ENCODE measurements at regions not wholly inside any gene's neighbourhood (a gene's known extent, or its start where the extent isn't known, plus 50 kb on each side); places are given as distances from the start of the nearest gene placed in this dataset.

DNA sequence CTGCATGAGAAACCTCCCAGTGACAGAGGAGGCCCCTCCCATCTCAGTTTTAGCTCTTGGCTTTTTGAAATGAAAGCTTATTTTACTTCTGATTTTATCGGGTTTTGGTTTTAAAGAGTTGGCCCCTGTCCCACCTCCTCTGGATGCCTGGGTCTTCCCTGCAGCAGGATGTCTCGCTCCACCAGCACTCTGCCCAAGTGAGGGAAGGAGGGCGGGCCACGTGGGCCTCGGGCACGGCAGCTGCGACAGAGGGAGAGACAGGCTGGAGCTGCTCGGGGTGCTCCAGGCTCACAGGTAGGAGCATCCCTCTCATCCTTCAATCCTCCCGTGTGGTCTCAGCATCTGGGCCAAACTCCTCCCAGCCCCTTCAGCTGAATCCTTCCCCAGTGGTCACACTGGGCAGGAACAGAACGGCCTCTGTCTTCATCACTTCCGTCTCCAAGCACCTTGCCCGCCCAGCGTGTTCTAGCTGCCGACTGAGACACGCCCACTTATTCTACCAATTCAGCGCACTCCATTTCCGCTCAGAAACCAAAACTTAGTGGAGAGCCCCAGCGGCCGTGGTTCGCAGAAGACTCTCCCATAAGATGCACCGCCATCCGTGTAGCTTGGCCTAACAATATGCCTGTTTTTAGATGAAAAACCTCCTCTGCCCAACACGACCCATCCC, 222.9 kb downstream of the GLRX3 start:
- H3K4me3 Mint-ChIP-seq: no peak overlapping the region
- no peak overlapping the region for H3K27ac Mint-ChIP-seq
- H3K36me3 Mint-ChIP-seq: no peaks in the 10 kb centered on the region
- POLR2A ChIA-PET: no interaction called here
- intact Hi-C loops (cut with micrococcal nuclease): no loop called here
- Histone ChIP-seq H3K9me3 (ENCODE audit: control insufficient read depth in 2 of 3, low read length in 3 of 3) (no peaks in the 10 kb centered on the region), H3K27ac (ENCODE audit: low read depth, low read length) (no peak overlapping the region), H3K27me3 (ENCODE audit: control insufficient read depth in 2 of 2, insufficient read depth in 2 of 2, low read length in 2 of 2) (no peaks in the 10 kb centered on the region), H3K4me3 (ENCODE audit: low read length) (no peak overlapping the region), H3K4me1 (ENCODE audit: control insufficient read depth in 2 of 2, insufficient read depth in 2 of 2, low read length in 2 of 2) (no peaks in the 10 kb centered on the region), H3K36me3 (ENCODE audit: control insufficient read depth in 2 of 3, insufficient read depth in 3 of 3, low read length in 3 of 3) (no peaks in the 10 kb centered on the region)
- ATAC-seq (no peak), DNase-seq (no peak)
- H3K9me3 Mint-ChIP-seq: peaks cover 0 to 5% (median 0%) of the 10 kb centered on the region in 11 donors
- CTCF ChIA-PET: no interaction called here
- peaks cover 0 to 7% (median 5%) of the 10 kb centered on the region in 5 donors for H3K27me3 Mint-ChIP-seq
- no peaks in the 10 kb centered on the region for H3K4me1 Mint-ChIP-seq

- H3K4me3 Mint-ChIP-seq: no peak overlapping the region
- POLR2A ChIA-PET: no interaction called here
- CTCF ChIA-PET: no interaction called here
- no peaks in the 10 kb centered on the region for H3K36me3 Mint-ChIP-seq
- no peak overlapping the region for H3K4me3 ChIP-seq (ENCODE audit: low read length)
- intact Hi-C loops (cut with micrococcal nuclease): no loop called here
- peaks cover 0 to 7% (median 1%) of the 10 kb centered on the region in 5 donors for H3K27me3 Mint-ChIP-seq
- DNase-seq (no peak), ATAC-seq (no peak)
- H3K4me1 Mint-ChIP-seq: no peaks in the 10 kb centered on the region
- H3K27ac Mint-ChIP-seq: no peak overlapping the region
- H3K27me3 ChIP-seq (ENCODE audit: control insufficient read depth in 2 of 2, insufficient read depth in 2 of 2, low read length in 2 of 2): no peaks in the 10 kb centered on the region
- no peaks in the 10 kb centered on the region for H3K4me1 ChIP-seq (ENCODE audit: control insufficient read depth in 2 of 2, insufficient read depth in 2 of 2, low read length in 2 of 2)
- no peaks in the 10 kb centered on the region for H3K36me3 ChIP-seq (ENCODE audit: control insufficient read depth in 2 of 3, insufficient read depth in 3 of 3, low read length in 3 of 3)
- H3K9me3 ChIP-seq (ENCODE audit: control insufficient read depth in 2 of 3, low read length in 3 of 3): no peaks in the 10 kb centered on the region
- no peak overlapping the region for H3K27ac ChIP-seq (ENCODE audit: low read depth, low read length)
- H3K9me3 Mint-ChIP-seq: peaks cover 0 to 6% (median 0%) of the 10 kb centered on the region in 11 donors
Observed at GRCh38 chr10:130359711-130360110, 223.5 kb downstream of the GLRX3 start.

GRCh38 chr10:130360826-130361311, 224.7 kb downstream of the GLRX3 start:
- Mint-ChIP-seq H3K27me3 (peaks cover 0 to 5% (median 0%) of the 10 kb centered on the region in 5 donors), H3K4me1 (no peaks in the 10 kb centered on the region), H3K27ac (no peak overlapping the region), H3K4me3 (no peak overlapping the region), H3K36me3 (no peaks in the 10 kb centered on the region), H3K9me3 (peaks cover 0 to 6% (median 0%) of the 10 kb centered on the region in 11 donors)
- H3K27me3 ChIP-seq (ENCODE audit: control insufficient read depth in 2 of 2, insufficient read depth in 2 of 2, low read length in 2 of 2): no peaks in the 10 kb centered on the region
- ChIA-PET POLR2A (no interaction called here), CTCF (no interaction called here)
- ATAC-seq: no peak
- no peak overlapping the region for H3K4me3 ChIP-seq (ENCODE audit: low read length)
- intact Hi-C loops (cut with micrococcal nuclease): no loop called here
- no peak overlapping the region for H3K27ac ChIP-seq (ENCODE audit: low read depth, low read length)
- no peaks in the 10 kb centered on the region for H3K36me3 ChIP-seq (ENCODE audit: control insufficient read depth in 2 of 3, insufficient read depth in 3 of 3, low read length in 3 of 3)
- no peaks in the 10 kb centered on the region for H3K4me1 ChIP-seq (ENCODE audit: control insufficient read depth in 2 of 2, insufficient read depth in 2 of 2, low read length in 2 of 2)
- no peaks in the 10 kb centered on the region for H3K9me3 ChIP-seq (ENCODE audit: control insufficient read depth in 2 of 3, low read length in 3 of 3)
- no peak for DNase-seq

GRCh38 chr10:130361351-130362105, 225.3 kb downstream of the GLRX3 start:
- H3K9me3 Mint-ChIP-seq: peaks cover 0 to 6% (median 0%) of the 10 kb centered on the region in 11 donors
- no peaks in the 10 kb centered on the region for H3K4me1 ChIP-seq (ENCODE audit: control insufficient read depth in 2 of 2, insufficient read depth in 2 of 2, low read length in 2 of 2)
- H3K36me3 Mint-ChIP-seq: no peaks in the 10 kb centered on the region
- DNase-seq: no peak
- no peak for ATAC-seq
- peaks cover 0 to 5% (median 0%) of the 10 kb centered on the region in 5 donors for H3K27me3 Mint-ChIP-seq
- no peak overlapping the region for H3K4me3 Mint-ChIP-seq
- intact Hi-C loops (cut with micrococcal nuclease): no loop called here
- ChIA-PET CTCF (no interaction called here), POLR2A (no interaction called here)
- no peak overlapping the region for H3K27ac ChIP-seq (ENCODE audit: low read depth, low read length)
- H3K27ac Mint-ChIP-seq: no peak overlapping the region
- no peaks in the 10 kb centered on the region for H3K36me3 ChIP-seq (ENCODE audit: control insufficient read depth in 2 of 3, insufficient read depth in 3 of 3, low read length in 3 of 3)
- no peaks in the 10 kb centered on the region for H3K9me3 ChIP-seq (ENCODE audit: control insufficient read depth in 2 of 3, low read length in 3 of 3)
- no peaks in the 10 kb centered on the region for H3K27me3 ChIP-seq (ENCODE audit: control insufficient read depth in 2 of 2, insufficient read depth in 2 of 2, low read length in 2 of 2)
- H3K4me1 Mint-ChIP-seq: no peaks in the 10 kb centered on the region
- no peak overlapping the region for H3K4me3 ChIP-seq (ENCODE audit: low read length)

- Mint-ChIP-seq H3K9me3 (peaks cover 0 to 10% (median 0%) of the 10 kb centered on the region in 11 donors), H3K4me3 (no peak overlapping the region), H3K27me3 (peaks cover 0 to 5% (median 0%) of the 10 kb centered on the region in 5 donors), H3K36me3 (no peaks in the 10 kb centered on the region), H3K27ac (no peak overlapping the region), H3K4me1 (no peaks in the 10 kb centered on the region)
- Histone ChIP-seq H3K36me3 (ENCODE audit: control insufficient read depth in 2 of 3, insufficient read depth in 3 of 3, low read length in 3 of 3) (no peaks in the 10 kb centered on the region), H3K27me3 (ENCODE audit: control insufficient read depth in 2 of 2, insufficient read depth in 2 of 2, low read length in 2 of 2) (no peaks in the 10 kb centered on the region), H3K27ac (ENCODE audit: low read depth, low read length) (no peak overlapping the region), H3K4me1 (ENCODE audit: control insufficient read depth in 2 of 2, insufficient read depth in 2 of 2, low read length in 2 of 2) (no peaks in the 10 kb centered on the region), H3K9me3 (ENCODE audit: control insufficient read depth in 2 of 3, low read length in 3 of 3) (no peaks in the 10 kb centered on the region), H3K4me3 (ENCODE audit: low read length) (no peak overlapping the region)
- ChIA-PET POLR2A (no interaction called here), CTCF (no interaction called here)
- ATAC-seq (no peak), DNase-seq (no peak)
- intact Hi-C loops (cut with micrococcal nuclease): no loop called here
Observed at GRCh38 chr10:130362308-130362761, 226.1 kb downstream of the GLRX3 start.

GRCh38 chr10:130363051-130363450, 226.9 kb downstream of the GLRX3 start:
- no peak overlapping the region for H3K27ac ChIP-seq (ENCODE audit: low read depth, low read length)
- H3K36me3 Mint-ChIP-seq: no peaks in the 10 kb centered on the region
- peaks cover 0 to 5% (median 3%) of the 10 kb centered on the region in 5 donors for H3K27me3 Mint-ChIP-seq
- H3K4me1 ChIP-seq (ENCODE audit: control insufficient read depth in 2 of 2, insufficient read depth in 2 of 2, low read length in 2 of 2): no peaks in the 10 kb centered on the region
- DNase-seq: no peak
- no peak for ATAC-seq
- H3K4me3 Mint-ChIP-seq: no peak overlapping the region
- H3K4me3 ChIP-seq (ENCODE audit: low read length): no peak overlapping the region
- ChIA-PET CTCF (no interaction called here), POLR2A (no interaction called here)
- H3K4me1 Mint-ChIP-seq: no peaks in the 10 kb centered on the region
- no peak overlapping the region for H3K27ac Mint-ChIP-seq
- H3K9me3 ChIP-seq (ENCODE audit: control insufficient read depth in 2 of 3, low read length in 3 of 3): no peaks in the 10 kb centered on the region
- intact Hi-C loops (cut with micrococcal nuclease): no loop called here
- H3K27me3 ChIP-seq (ENCODE audit: control insufficient read depth in 2 of 2, insufficient read depth in 2 of 2, low read length in 2 of 2): no peaks in the 10 kb centered on the region
- peaks cover 0 to 10% (median 0%) of the 10 kb centered on the region in 11 donors for H3K9me3 Mint-ChIP-seq
- H3K36me3 ChIP-seq (ENCODE audit: control insufficient read depth in 2 of 3, insufficient read depth in 3 of 3, low read length in 3 of 3): no peaks in the 10 kb centered on the region
